Activated T-helper 2 cell treated with anti-CD3 and anti-CD28 coated beads, Interferon-gamma antibody, Interleukin-2, Interleukin-4, amounts not matched to agents 10 μg/mL and 5 μg/mL and 100 μg/mL, durations not matched to agents 14 hours and 24 hours and 36 hours (primary cell): ENCODE measurements at regions not wholly inside any gene's neighbourhood (a gene's known extent, or its start where the extent isn't known, plus 50 kb on each side); places are given as distances from the start of the nearest gene placed in this dataset.
"Not testable (repeated sequence)": the region's sequence is repeated elsewhere in the genome, so short reads cannot be mapped to it uniquely, and the experiment has no call there.

Experiments
- DNase-seq: peaks from one replicate; pipeline ENCODE4 v3.0.0; 2021; ENCODE audit warnings: low spot score
- H3K27ac Mint-ChIP-seq: one replicate; pipeline ENCODE4 v1.8.0; 2021; ENCODE audit warnings: mixed read lengths
- H3K27me3 Mint-ChIP-seq: one replicate; pipeline ENCODE4 v1.8.0; 2021; ENCODE audit warnings: low read depth, mixed read lengths
- H3K36me3 Mint-ChIP-seq: one replicate; pipeline ENCODE4 v1.8.0; 2021; ENCODE audit warnings: low read depth, mixed read lengths
- H3K4me1 Mint-ChIP-seq: one replicate; pipeline ENCODE4 v1.8.0; 2021; ENCODE audit warnings: low read depth, mixed read lengths
- H3K4me3 Mint-ChIP-seq: one replicate; pipeline ENCODE4 v1.8.0; 2021; ENCODE audit warnings: low read depth, mild to moderate bottlenecking, moderate library complexity, mixed read lengths
- H3K9me3 Mint-ChIP-seq: one replicate; pipeline ENCODE4 v1.8.0; 2021; ENCODE audit warnings: mixed read lengths
- intact Hi-C: fragments of 100-400 bp; cut with micrococcal nuclease; formaldehyde crosslinking; loops from one replicate; pipeline ENCODE4 v1.15.1; 2023

GRCh38 chr3:193023218-193023617 lies 105.6 kb upstream of the MB21D2 start:
- H3K4me1 Mint-ChIP-seq = no peaks in the 10 kb centered on the region
- H3K36me3 Mint-ChIP-seq = no peaks in the 10 kb centered on the region
- no peak for DNase-seq
- H3K27me3 Mint-ChIP-seq = peaks cover 6% of the 10 kb centered on the region
- intact Hi-C loops = no loop called here
- no peaks in the 10 kb centered on the region for H3K9me3 Mint-ChIP-seq
- H3K27ac Mint-ChIP-seq = no peak overlapping the region
- no peak overlapping the region for H3K4me3 Mint-ChIP-seq

DNA sequence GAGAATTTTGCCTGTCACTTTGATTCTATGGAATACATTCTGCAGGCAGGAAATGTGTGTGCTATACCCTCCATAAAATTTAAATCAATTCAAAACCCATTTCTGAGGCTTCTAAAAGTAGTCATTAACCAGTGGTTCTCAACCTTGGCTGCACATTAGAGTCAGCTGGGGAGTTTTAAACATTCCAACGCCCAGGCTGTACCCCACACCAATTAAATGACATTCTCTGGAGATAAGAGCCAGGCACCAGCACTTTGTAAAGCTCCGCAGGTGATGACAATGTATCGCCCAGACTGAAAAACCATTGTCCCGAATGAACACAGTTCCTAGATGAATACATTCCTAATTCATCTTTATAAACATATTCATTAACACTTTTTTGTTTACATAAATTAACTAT lies 110.6 kb upstream of the MB21D2 start:
- intact Hi-C loops = no loop called here
- Mint-ChIP-seq H3K9me3 (no peaks in the 10 kb centered on the region), H3K4me1 (peaks cover 4% of the 10 kb centered on the region), H3K27me3 (peaks cover 6% of the 10 kb centered on the region), H3K27ac (no peak overlapping the region), H3K4me3 (no peak overlapping the region), H3K36me3 (no peaks in the 10 kb centered on the region)
- no peak for DNase-seq

- intact Hi-C loops = no loop called here
- no peak for DNase-seq
- Mint-ChIP-seq H3K36me3 (no peaks in the 10 kb centered on the region), H3K9me3 (no peaks in the 10 kb centered on the region), H3K27ac (no peak overlapping the region), H3K27me3 (peaks cover 5% of the 10 kb centered on the region), H3K4me1 (peaks cover 4% of the 10 kb centered on the region), H3K4me3 (no peak overlapping the region)
These were observed 112.1 kb upstream of the MB21D2 start for GRCh38 chr3:193029800-193030199.

GRCh38 chr3:193030276-193030675 lies 112.6 kb upstream of the MB21D2 start:
- H3K4me1 Mint-ChIP-seq = peaks cover 4% of the 10 kb centered on the region
- H3K27ac Mint-ChIP-seq = no peak overlapping the region
- H3K36me3 Mint-ChIP-seq = no peaks in the 10 kb centered on the region

DNA sequence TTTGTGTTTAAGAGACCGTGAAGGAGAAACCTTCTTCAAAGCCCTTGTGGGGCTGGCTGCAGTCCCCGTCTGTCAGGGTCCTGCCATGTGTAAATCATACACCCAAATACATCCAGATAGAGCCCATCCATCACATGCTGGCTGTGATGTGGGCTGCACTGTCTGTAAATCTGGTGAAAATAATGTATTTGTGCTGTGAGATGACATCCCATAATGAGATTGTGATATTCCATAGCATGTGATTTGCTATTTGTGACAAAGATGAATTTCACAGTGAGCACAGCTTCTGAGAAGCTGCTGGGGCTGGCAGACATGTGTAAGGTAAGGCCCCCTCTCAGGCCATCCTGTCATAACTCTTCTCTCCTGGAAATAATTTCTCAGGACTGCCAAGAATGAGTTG lies 114.3 kb upstream of the MB21D2 start:
- DNase-seq = no peak
- Mint-ChIP-seq H3K4me1 (peaks cover 4% of the 10 kb centered on the region), H3K27ac (no peak overlapping the region), H3K4me3 (no peak overlapping the region), H3K36me3 (no peaks in the 10 kb centered on the region), H3K27me3 (peaks cover 7% of the 10 kb centered on the region), H3K9me3 (no peaks in the 10 kb centered on the region)
- intact Hi-C loops = no loop called here

More at GRCh38 chr3:193030276-193030675, 112.6 kb upstream of the MB21D2 start:
- Mint-ChIP-seq H3K27me3 (peaks cover 5% of the 10 kb centered on the region), H3K9me3 (no peaks in the 10 kb centered on the region), H3K4me3 (no peak overlapping the region)
- intact Hi-C loops = no loop called here
- no peak for DNase-seq

- Mint-ChIP-seq H3K36me3 (no peaks in the 10 kb centered on the region), H3K27ac (no peak overlapping the region), H3K4me1 (peaks cover 4% of the 10 kb centered on the region), H3K27me3 (peaks cover 7% of the 10 kb centered on the region), H3K9me3 (no peaks in the 10 kb centered on the region), H3K4me3 (no peak overlapping the region)
- DNase-seq = no peak
- intact Hi-C loops = no loop called here
These were observed 115.6 kb upstream of the MB21D2 start for GRCh38 chr3:193033226-193033780.

DNA sequence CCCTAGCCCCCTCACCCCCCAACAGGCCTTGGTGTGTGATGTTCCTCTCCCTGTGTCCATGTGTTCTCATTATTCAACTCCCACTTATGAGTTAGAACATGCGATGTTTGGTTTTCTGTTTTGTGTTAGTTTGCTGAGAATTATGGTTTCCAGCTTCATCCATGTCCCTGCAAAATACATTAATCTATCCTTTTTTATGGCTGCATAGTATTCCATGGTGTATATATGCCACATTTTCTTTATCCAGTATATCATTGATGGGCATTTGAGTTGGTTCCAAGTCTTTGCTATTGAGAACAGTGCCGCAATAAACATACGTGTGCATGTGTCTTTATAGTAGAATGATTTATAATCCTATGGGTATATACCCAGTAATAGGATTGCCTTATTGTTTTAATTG lies 120.2 kb upstream of the MB21D2 start:
- H3K27ac Mint-ChIP-seq, DNase-seq, H3K4me3 Mint-ChIP-seq, intact Hi-C loops, H3K4me1 Mint-ChIP-seq, H3K36me3 Mint-ChIP-seq, H3K9me3 Mint-ChIP-seq: not testable (repeated sequence)
- H3K27me3 Mint-ChIP-seq = peaks cover 10% of the 10 kb centered on the region

DNA sequence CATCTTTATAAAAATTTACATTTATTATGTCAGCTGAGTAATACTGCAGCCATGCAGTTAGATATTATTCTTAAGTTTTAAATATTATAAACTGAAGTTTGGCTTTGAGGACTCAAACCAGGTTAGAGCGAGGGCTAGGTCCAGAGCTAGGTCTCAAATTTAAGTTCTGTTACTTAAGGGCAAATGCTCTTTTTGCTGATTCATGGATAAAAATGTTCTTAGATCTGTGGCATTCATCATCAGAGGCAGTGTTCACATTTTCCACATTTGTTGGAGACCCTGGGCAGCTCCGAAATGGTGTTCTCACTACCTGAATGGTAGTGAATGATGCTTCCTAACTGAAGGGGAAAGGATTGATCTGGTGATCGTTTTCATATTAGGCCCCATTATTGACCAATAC lies 121.4 kb upstream of the MB21D2 start:
- Mint-ChIP-seq H3K36me3 (no peaks in the 10 kb centered on the region), H3K4me3 (no peak overlapping the region), H3K27me3 (peaks cover 12% of the 10 kb centered on the region), H3K27ac (no peak overlapping the region), H3K9me3 (no peaks in the 10 kb centered on the region), H3K4me1 (peaks cover 3% of the 10 kb centered on the region)
- DNase-seq = no peak
- intact Hi-C loops = no loop called here

DNA sequence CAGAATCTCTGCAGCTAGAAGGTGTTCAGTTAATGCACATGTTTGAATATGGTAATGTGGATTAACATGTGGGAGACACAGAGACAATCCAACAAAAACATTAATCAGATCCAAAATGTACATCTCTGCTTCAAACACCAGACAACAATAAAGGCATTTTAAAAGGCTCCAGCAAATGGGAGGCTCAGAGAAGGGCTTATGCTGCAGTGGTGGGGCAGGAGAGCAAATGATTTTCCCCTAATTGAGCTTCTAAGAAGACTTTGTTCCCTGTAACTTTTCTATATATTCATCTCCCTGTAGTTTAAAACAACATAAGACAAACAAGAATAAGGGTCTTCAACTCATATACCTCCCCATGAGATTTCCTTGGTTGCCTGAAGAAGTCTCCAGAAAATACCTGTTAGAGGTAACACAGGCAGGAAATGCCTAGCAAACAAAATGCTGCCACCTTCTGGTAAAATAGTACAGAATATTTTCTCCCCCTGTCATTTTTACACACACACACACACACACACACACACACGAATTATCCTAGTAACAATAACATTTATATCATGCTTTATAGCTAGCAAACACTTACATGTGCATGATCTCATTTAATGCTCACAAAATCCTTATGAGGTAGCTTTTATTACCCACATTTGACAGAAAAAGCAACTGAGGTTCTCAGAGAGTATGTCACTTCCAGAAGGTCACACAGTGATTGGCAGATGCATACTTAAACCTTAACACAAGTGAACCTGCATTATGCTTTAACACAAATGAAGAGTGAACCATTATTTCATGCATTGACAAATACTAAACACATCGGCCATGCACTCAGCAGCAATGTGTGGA lies 123.4 kb upstream of the MB21D2 start:
- Mint-ChIP-seq H3K36me3 (no peaks in the 10 kb centered on the region), H3K4me1 (peaks cover 3% of the 10 kb centered on the region), H3K27ac (no peak overlapping the region), H3K4me3 (no peak overlapping the region), H3K9me3 (no peaks in the 10 kb centered on the region), H3K27me3 (peaks cover 10% of the 10 kb centered on the region)
- intact Hi-C loops = loop anchor here (1.0 to 5.0 kb wide), 4 partner anchors 124 to 475 kb away; partner anchors contain the start of gene MB21D2
- no peak for DNase-seq

GRCh38 chr3:193046371-193046770 lies 128.7 kb upstream of the MB21D2 start:
- no peak for DNase-seq
- no peak overlapping the region for H3K27ac Mint-ChIP-seq
- no peaks in the 10 kb centered on the region for H3K36me3 Mint-ChIP-seq
- H3K27me3 Mint-ChIP-seq = peaks cover 10% of the 10 kb centered on the region
- intact Hi-C loops = no loop called here
- H3K4me1 Mint-ChIP-seq = no peaks in the 10 kb centered on the region
- no peaks in the 10 kb centered on the region for H3K9me3 Mint-ChIP-seq
- no peak overlapping the region for H3K4me3 Mint-ChIP-seq

DNA sequence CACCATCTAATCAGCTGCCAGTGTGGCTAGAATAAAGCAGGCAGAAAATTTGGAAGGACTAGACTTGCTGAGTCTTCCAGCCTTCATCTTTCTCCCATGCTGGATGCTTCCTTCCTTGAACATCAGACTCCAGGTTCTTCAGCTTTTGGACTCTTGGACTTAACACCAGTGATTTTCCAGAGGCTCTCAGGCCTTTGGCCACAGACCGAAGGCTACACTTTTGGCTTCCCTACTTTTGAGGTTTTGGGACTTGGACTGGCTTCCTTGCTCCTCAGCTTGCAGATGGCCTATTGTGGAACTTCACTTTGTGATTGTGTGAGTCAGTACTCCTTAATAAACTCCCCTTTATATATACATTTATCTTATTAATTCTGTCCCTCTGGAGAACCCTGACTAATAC lies 129.8 kb upstream of the MB21D2 start:
- H3K9me3 Mint-ChIP-seq, H3K4me1 Mint-ChIP-seq, H3K27me3 Mint-ChIP-seq, H3K36me3 Mint-ChIP-seq, intact Hi-C loops, H3K4me3 Mint-ChIP-seq, H3K27ac Mint-ChIP-seq, DNase-seq: not testable (repeated sequence)

DNA sequence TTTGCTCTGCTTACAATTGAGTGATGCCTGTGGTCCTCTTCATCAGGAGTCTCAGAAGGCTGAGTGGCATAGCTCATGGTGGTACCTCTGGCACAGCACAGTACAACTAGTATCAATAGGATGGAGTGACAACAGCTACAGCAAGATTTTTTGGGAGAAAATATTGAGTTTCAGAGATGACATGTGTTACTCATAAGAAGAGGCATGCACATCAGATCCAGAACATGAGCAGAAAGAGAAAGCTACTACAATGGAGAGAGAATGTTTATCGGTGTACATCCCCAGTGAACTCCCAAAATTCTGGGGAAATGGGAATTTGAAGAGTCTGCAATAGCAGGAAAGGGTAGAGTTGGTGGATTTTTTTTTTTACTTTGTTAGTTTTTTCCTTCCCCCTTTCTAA lies 130.5 kb upstream of the MB21D2 start:
- Mint-ChIP-seq H3K36me3 (no peaks in the 10 kb centered on the region), H3K4me3 (no peak overlapping the region), H3K9me3 (no peaks in the 10 kb centered on the region), H3K4me1 (no peaks in the 10 kb centered on the region), H3K27me3 (peaks cover 7% of the 10 kb centered on the region), H3K27ac (no peak overlapping the region)
- DNase-seq = no peak
- intact Hi-C loops = no loop called here

GRCh38 chr3:193049935-193050334 lies 132.3 kb upstream of the MB21D2 start:
- DNase-seq = no peak
- no peaks in the 10 kb centered on the region for H3K36me3 Mint-ChIP-seq
- no peak overlapping the region for H3K27ac Mint-ChIP-seq
- no peak overlapping the region for H3K4me3 Mint-ChIP-seq
- H3K4me1 Mint-ChIP-seq = no peaks in the 10 kb centered on the region
- intact Hi-C loops = no loop called here
- H3K27me3 Mint-ChIP-seq = peaks cover 8% of the 10 kb centered on the region
- H3K9me3 Mint-ChIP-seq = no peaks in the 10 kb centered on the region
